Thoracic aorta (tissue), 2 donors: ENCODE measurements at regions not wholly inside any gene's neighbourhood (a gene's known extent, or its start where the extent isn't known, plus 50 kb on each side); places are given as distances from the start of the nearest gene placed in this dataset.

ENCODE experiments used
- ATAC-seq: fragments of 150-250 bp; one replicate; pipeline ENCODE4 v1.8.0; 2017; ENCODE audit warnings: low read depth; ENCODE audit not compliant: insufficient number of reproducible peaks, low FRiP score
- DNase-seq: peaks from one replicate; pipeline ENCODE4 v3.0.0-alpha.2; 2020; ENCODE audit warnings: low spot score
- H3K27ac ChIP-seq, 2 donors: fragments of 200-600 bp; sonication (generic); 1 replicate in 1 of 2; 2 replicates in 1 of 2; pipeline ENCODE4 v1.5.1; 2016; ENCODE audit warnings: mild to moderate bottlenecking in 2 of 2, moderate library complexity in 2 of 2
- H3K27me3 ChIP-seq: fragments of 200-600 bp; sonication (generic); replicated peaks from 2 replicates; pipeline ENCODE4 v1.6.0; 2016; ENCODE audit warnings: mild to moderate bottlenecking; ENCODE audit not compliant: insufficient read depth
- H3K36me3 ChIP-seq: fragments of 200-600 bp; sonication (generic); one replicate; pipeline ENCODE4 v1.5.1; 2016
- H3K4me1 ChIP-seq, 2 donors: fragments of 200-600 bp; sonication (generic); 1 replicate in 1 of 2; 2 replicates in 1 of 2; pipeline versions ENCODE4 v1.5.1 to v1.6.0; 2016; ENCODE audit warnings: low read depth in 2 of 2, mild to moderate bottlenecking in 1 of 2; ENCODE audit not compliant: control insufficient read depth in 1 of 2
- H3K4me3 ChIP-seq: fragments of 200-600 bp; sonication (generic); 2 replicates; pipeline ENCODE4 v1.5.1; 2016; ENCODE audit warnings: mild to moderate bottlenecking
- H3K9me3 ChIP-seq: fragments of 200-600 bp; sonication (generic); 2 replicates; pipeline ENCODE4 v1.5.1; 2016
- TF ChIP-seq, protein P1 (sequence below): fragments of 200-600 bp; sonication (generic); IDR thresholded peaks from one replicate; pipeline ENCODE4 v1.5.1; 2019; ENCODE audit warnings: antibody characterized with exemption

GRCh38 chr14:88085736-88086135 is 80.8 kb downstream of the GPR65 start:
- Histone ChIP-seq H3K4me1 (no peaks in the 10 kb centered on the region), H3K4me3 (no peak overlapping the region), H3K27ac (no peak overlapping the region), H3K36me3 (no peaks in the 10 kb centered on the region), H3K27me3 (no peaks in the 10 kb centered on the region), H3K9me3 (no peaks in the 10 kb centered on the region)
- TF ChIP-seq, protein P1, sequence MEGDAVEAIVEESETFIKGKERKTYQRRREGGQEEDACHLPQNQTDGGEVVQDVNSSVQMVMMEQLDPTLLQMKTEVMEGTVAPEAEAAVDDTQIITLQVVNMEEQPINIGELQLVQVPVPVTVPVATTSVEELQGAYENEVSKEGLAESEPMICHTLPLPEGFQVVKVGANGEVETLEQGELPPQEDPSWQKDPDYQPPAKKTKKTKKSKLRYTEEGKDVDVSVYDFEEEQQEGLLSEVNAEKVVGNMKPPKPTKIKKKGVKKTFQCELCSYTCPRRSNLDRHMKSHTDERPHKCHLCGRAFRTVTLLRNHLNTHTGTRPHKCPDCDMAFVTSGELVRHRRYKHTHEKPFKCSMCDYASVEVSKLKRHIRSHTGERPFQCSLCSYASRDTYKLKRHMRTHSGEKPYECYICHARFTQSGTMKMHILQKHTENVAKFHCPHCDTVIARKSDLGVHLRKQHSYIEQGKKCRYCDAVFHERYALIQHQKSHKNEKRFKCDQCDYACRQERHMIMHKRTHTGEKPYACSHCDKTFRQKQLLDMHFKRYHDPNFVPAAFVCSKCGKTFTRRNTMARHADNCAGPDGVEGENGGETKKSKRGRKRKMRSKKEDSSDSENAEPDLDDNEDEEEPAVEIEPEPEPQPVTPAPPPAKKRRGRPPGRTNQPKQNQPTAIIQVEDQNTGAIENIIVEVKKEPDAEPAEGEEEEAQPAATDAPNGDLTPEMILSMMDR, result no peak
- no peak for ATAC-seq
- no peak for DNase-seq

GRCh38 chr14:88089445-88089844 is 84.5 kb downstream of the GPR65 start:
- TF ChIP-seq, protein P1, result no peak
- Histone ChIP-seq H3K9me3 (no peaks in the 10 kb centered on the region), H3K27me3 (no peaks in the 10 kb centered on the region), H3K36me3 (no peaks in the 10 kb centered on the region), H3K4me1 (no peaks in the 10 kb centered on the region), H3K4me3 (no peak overlapping the region), H3K27ac (no peak overlapping the region)
- no peak for DNase-seq
- ATAC-seq, result no peak

GRCh38 chr14:88092529-88092928 is 87.6 kb downstream of the GPR65 start:
- no peaks in the 10 kb centered on the region for H3K4me1 ChIP-seq
- no peaks in the 10 kb centered on the region for H3K36me3 ChIP-seq
- no peaks in the 10 kb centered on the region for H3K9me3 ChIP-seq
- H3K4me3 ChIP-seq, result no peak overlapping the region
- no peak overlapping the region for H3K27ac ChIP-seq
- no peak for DNase-seq
- TF ChIP-seq, protein P1, result no peak
- no peak for ATAC-seq
- H3K27me3 ChIP-seq, result no peaks in the 10 kb centered on the region

- H3K9me3 ChIP-seq, result no peaks in the 10 kb centered on the region
- no peaks in the 10 kb centered on the region for H3K4me1 ChIP-seq
- ATAC-seq (no peak), DNase-seq (no peak)
- no peak overlapping the region for H3K27ac ChIP-seq
- no peaks in the 10 kb centered on the region for H3K27me3 ChIP-seq
- H3K36me3 ChIP-seq, result no peaks in the 10 kb centered on the region
- TF ChIP-seq, protein P1, result no peak
- no peak overlapping the region for H3K4me3 ChIP-seq
These were observed 90.9 kb downstream of the GPR65 start for GRCh38 chr14:88095791-88096190.

DNA sequence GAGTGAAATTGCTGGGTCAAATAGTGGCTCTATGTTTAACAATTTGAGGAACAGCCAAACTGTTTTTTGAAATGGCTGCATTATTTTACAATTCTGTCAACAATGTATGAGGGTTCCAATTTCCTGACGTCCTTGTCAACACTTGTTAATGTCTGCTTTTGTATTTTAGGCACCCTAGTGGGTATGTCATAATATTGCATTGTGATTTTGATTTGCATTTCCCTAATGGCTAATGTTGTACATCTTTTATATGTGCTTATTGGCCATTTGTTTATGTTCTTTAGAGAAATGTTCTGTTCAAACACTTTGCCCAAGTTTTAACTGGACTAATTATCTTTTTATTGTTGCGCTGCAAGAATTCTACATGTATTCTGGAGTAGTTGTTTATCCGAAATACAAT is 93.2 kb downstream of the GPR65 start:
- TF ChIP-seq, protein P1, result no peak
- Histone ChIP-seq H3K36me3 (no peaks in the 10 kb centered on the region), H3K9me3 (no peaks in the 10 kb centered on the region), H3K4me1 (no peaks in the 10 kb centered on the region), H3K27ac (no peak overlapping the region), H3K27me3 (no peaks in the 10 kb centered on the region), H3K4me3 (no peak overlapping the region)
- ATAC-seq, result no peak
- no peak for DNase-seq
